ENCODE measurements at regions not wholly inside any gene's neighbourhood (a gene's known extent, or its start where the extent isn't known, plus 50 kb on each side); places are given as distances from the start of the nearest gene placed in this dataset.

DNA sequence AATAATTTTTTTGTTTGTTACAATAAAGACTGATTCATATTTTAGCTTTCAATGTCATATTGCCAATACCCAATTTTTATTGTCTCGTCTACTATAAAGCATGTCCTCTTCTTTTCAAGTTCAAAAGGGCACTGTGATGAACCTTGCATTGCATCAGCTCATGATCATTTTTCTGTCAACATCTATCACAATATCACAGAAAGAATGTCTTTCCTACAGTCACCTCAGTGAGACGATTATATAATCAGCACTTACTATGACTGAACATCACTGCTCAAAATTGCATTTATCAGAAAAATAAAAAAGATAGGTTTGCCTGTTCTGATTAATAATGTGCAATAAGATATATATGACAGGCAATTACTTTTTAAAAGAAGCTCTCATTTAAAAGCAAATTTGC is 228.7 kb upstream of the LRFN5 start:
- Histone ChIP-seq H3K4me1 (ENCODE audit: control insufficient read depth in 1 of 2, insufficient read depth in 2 of 2, low read length in 2 of 2) (no peaks in the 10 kb centered on the region), H3K36me3 (ENCODE audit: control insufficient read depth in 1 of 2, insufficient read depth in 2 of 2, low read length in 2 of 2) (no peaks in the 10 kb centered on the region), H3K9me2 (ENCODE audit: insufficient read depth) (no peaks in the 10 kb centered on the region), H3K4me2 (ENCODE audit: low read length) (no peak overlapping the region), H2AFZ (ENCODE audit: low read depth, low read length, poor library complexity, severe bottlenecking) (no peak overlapping the region), H4K20me1 (ENCODE audit: insufficient read depth) (no peaks in the 10 kb centered on the region), H3K27ac (ENCODE audit: low read depth, low read length) (no peak overlapping the region), H3K9me3 (ENCODE audit: control insufficient read depth in 1 of 2, insufficient read depth in 1 of 2, low read depth in 1 of 2, low read length in 2 of 2) (no peaks in the 10 kb centered on the region; a peak in 1 of 4 replicates), H3K27me3 (ENCODE audit: insufficient read depth, low read length) (no peaks in the 10 kb centered on the region), H3K9ac (ENCODE audit: low read length) (no peak overlapping the region), H3K4me3 (replicated peaks in 1 of 2; ENCODE audit: low read depth in 1 of 2, low read length in 2 of 2) (no peak overlapping the region), H3K79me2 (ENCODE audit: insufficient read depth, low read length) (no peaks in the 10 kb centered on the region)
- TF ChIP-seq ZNF274 (IDR thresholded peaks at IDR 0.05; ENCODE audit: low read depth, low read length): no peak
- no peak for TF ChIP-seq TCF7L2 (IDR thresholded peaks at IDR 0.05; ENCODE audit: borderline replicate concordance, extremely low read depth, insufficient read depth, insufficient read length)
- no peak for TF ChIP-seq EGR1 (IDR thresholded peaks at IDR 0.05; ENCODE audit: low read depth)
- no peak for TF ChIP-seq YY1 (IDR thresholded peaks at IDR 0.05; ENCODE audit: extremely low read depth, insufficient replicate concordance, low read depth, low read length)
- TF ChIP-seq, protein P1, sequence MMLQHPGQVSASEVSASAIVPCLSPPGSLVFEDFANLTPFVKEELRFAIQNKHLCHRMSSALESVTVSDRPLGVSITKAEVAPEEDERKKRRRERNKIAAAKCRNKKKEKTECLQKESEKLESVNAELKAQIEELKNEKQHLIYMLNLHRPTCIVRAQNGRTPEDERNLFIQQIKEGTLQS (IDR thresholded peaks at IDR 0.05): no peak
- TF ChIP-seq EZH2 (IDR thresholded peaks at IDR 0.05): no peak
- TF ChIP-seq ZFX (IDR thresholded peaks at IDR 0.05): no peak
- TF ChIP-seq, protein P2, sequence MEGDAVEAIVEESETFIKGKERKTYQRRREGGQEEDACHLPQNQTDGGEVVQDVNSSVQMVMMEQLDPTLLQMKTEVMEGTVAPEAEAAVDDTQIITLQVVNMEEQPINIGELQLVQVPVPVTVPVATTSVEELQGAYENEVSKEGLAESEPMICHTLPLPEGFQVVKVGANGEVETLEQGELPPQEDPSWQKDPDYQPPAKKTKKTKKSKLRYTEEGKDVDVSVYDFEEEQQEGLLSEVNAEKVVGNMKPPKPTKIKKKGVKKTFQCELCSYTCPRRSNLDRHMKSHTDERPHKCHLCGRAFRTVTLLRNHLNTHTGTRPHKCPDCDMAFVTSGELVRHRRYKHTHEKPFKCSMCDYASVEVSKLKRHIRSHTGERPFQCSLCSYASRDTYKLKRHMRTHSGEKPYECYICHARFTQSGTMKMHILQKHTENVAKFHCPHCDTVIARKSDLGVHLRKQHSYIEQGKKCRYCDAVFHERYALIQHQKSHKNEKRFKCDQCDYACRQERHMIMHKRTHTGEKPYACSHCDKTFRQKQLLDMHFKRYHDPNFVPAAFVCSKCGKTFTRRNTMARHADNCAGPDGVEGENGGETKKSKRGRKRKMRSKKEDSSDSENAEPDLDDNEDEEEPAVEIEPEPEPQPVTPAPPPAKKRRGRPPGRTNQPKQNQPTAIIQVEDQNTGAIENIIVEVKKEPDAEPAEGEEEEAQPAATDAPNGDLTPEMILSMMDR (IDR thresholded peaks at IDR 0.05 in 2 of 3, conservative IDR thresholded peaks at IDR 0.05 in 1 of 3; ENCODE audit: borderline replicate concordance in 1 of 3, insufficient read depth in 1 of 3, low read depth in 2 of 3, low read length in 2 of 3): no peak
- no peak for TF ChIP-seq POLR2A (IDR thresholded peaks at IDR 0.05; ENCODE audit: borderline replicate concordance, extremely low read depth, insufficient read depth, insufficient read length)
- TF ChIP-seq JUND (IDR thresholded peaks at IDR 0.05): no peak
- no peak for TF ChIP-seq RAD21 (IDR thresholded peaks at IDR 0.05; ENCODE audit: low read depth)
- TF ChIP-seq ZBTB33 (IDR thresholded peaks at IDR 0.05; ENCODE audit: extremely low read depth, insufficient replicate concordance, low read length): no peak
- TF ChIP-seq CEBPB (IDR thresholded peaks at IDR 0.05; ENCODE audit: low read depth): no peak
- ATAC-seq (no peak), DNase-seq (ENCODE audit: low read depth, low spot score) (no peak)
- BruUV-seq (replicated peaks): no TSS peak
- POLR2A ChIA-PET: no interaction called here
- intact Hi-C loops (cut with micrococcal nuclease): no loop called here
- CTCF ChIA-PET: no interaction called here
- RAD21 ChIA-PET (ENCODE audit: low non-redundant PET in 1 of 2, low total read pairs in 2 of 2, uncharacterized antibody in 2 of 2, unreplicated experiment in 2 of 2): no interaction called here
